Loucy (cell line): ENCODE measurements at regions not wholly inside any gene's neighbourhood (a gene's known extent, or its start where the extent isn't known, plus 50 kb on each side); places are given as distances from the start of the nearest gene placed in this dataset.

Experiments
- H2AFZ ChIP-seq: fragments of 200-600 bp; sonication (generic); 2 replicates; pipeline ENCODE4 v1.6.0; 2016; ENCODE audit warnings: antibody characterized with exemption, mild to moderate bottlenecking, low read length, moderate library complexity
- H3F3A ChIP-seq: fragments of 200-600 bp; 2 replicates; pipeline ENCODE4 v1.6.0; 2016; ENCODE audit warnings: antibody characterized with exemption, low read depth, mild to moderate bottlenecking
- H3K27me3 ChIP-seq: fragments of 200-600 bp; sonication (generic); 2 replicates; pipeline ENCODE4 v1.6.1; 2014; ENCODE audit warnings: low read length, mild to moderate bottlenecking; ENCODE audit not compliant: insufficient read depth, poor library complexity, severe bottlenecking
- H3K36me3 ChIP-seq: fragments of 200-600 bp; sonication (generic); 2 replicates; pipeline ENCODE4 v1.6.1; 2016; ENCODE audit warnings: low read length; ENCODE audit not compliant: insufficient read depth
- H3K4me1 ChIP-seq: fragments of 200-600 bp; sonication (generic); 2 replicates; pipeline ENCODE4 v1.5.1; 2014; ENCODE audit warnings: low read length, mild to moderate bottlenecking; ENCODE audit not compliant: insufficient read depth, poor library complexity, severe bottlenecking
- H3K4me2 ChIP-seq: fragments of 200-600 bp; sonication (generic); 2 replicates; pipeline ENCODE4 v1.6.0; 2014; ENCODE audit warnings: antibody characterized with exemption, low read length, low read depth, mild to moderate bottlenecking; ENCODE audit not compliant: poor library complexity, severe bottlenecking
- H3K4me3 ChIP-seq: fragments of 200-600 bp; sonication (generic); 2 replicates; pipeline ENCODE4 v1.5.1; 2014; ENCODE audit warnings: low read length, mild to moderate bottlenecking, mixed read lengths; ENCODE audit not compliant: poor library complexity, severe bottlenecking
- H3K79me2 ChIP-seq: fragments of 200-600 bp; sonication (generic); 2 replicates; pipeline ENCODE4 v1.6.1; 2014; ENCODE audit warnings: low read length; ENCODE audit not compliant: insufficient read depth
- H3K9ac ChIP-seq: fragments of 200-600 bp; sonication (generic); 2 replicates; pipeline ENCODE4 v1.6.0; 2014; ENCODE audit warnings: mild to moderate bottlenecking, low read depth, low read length, moderate library complexity; ENCODE audit not compliant: poor library complexity, severe bottlenecking
- H3K9me2 ChIP-seq: fragments of 200-600 bp; sonication (generic); replicated peaks from 2 replicates; pipeline ENCODE4 v1.6.1; 2016; ENCODE audit warnings: low read depth, low read length, mixed read lengths
- H3K9me3 ChIP-seq: fragments of 200-600 bp; sonication (generic); 2 replicates; pipeline ENCODE4 v1.6.1; 2014; ENCODE audit warnings: mild to moderate bottlenecking, antibody characterized with exemption, low read length, low read depth; ENCODE audit not compliant: insufficient read depth
- H4K20me1 ChIP-seq: fragments of 200-600 bp; sonication (generic); 2 replicates; pipeline ENCODE4 v1.6.0; 2014; ENCODE audit warnings: antibody characterized with exemption, low read length, mild to moderate bottlenecking; ENCODE audit not compliant: insufficient read depth, poor library complexity, severe bottlenecking
- EZH2phosphoT487 ChIP-seq: fragments of 200-600 bp; IDR thresholded peaks from 2 replicates; pipeline ENCODE4 v1.6.1; 2018; ENCODE audit warnings: antibody characterized with exemption, mild to moderate bottlenecking, moderate library complexity, borderline replicate concordance
- TF ChIP-seq, protein P1 (sequence below): fragments of 200-600 bp; sonication (generic); conservative IDR thresholded peaks from 2 replicates; pipeline ENCODE4 v1.5.1; 2014; ENCODE audit warnings: mild to moderate bottlenecking, antibody characterized with exemption, low read length

DNA sequence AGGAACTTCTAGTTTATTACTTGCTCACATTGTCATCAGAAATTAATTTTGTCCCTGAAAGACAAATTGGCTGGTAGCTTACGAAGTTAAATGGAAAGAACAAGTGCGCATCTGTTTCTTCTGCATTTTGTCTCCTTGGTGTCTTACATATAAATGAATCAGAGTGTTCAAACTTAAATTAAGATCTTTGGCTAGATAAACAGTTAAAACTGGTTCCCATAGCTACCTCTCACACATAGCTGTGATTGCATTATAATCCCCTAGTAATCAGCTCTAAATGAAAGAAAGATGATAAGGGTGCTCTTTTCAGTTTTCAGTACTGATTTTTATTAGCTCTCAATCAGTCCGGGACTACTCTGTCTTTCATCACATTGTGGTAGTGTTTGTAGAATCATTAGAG is 124.2 kb upstream of the LMO4 start:
- Histone ChIP-seq H2AFZ (no peak overlapping the region), H3K9ac (no peak overlapping the region), H3K9me2 (no peaks in the 10 kb centered on the region), H3F3A (no peaks in the 10 kb centered on the region), H3K4me3 (no peak overlapping the region), H3K27me3 (no peaks in the 10 kb centered on the region), H3K9me3 (no peaks in the 10 kb centered on the region), H3K79me2 (no peaks in the 10 kb centered on the region), H4K20me1 (no peaks in the 10 kb centered on the region), H3K36me3 (no peaks in the 10 kb centered on the region), H3K4me1 (no peaks in the 10 kb centered on the region), H3K4me2 (no peak overlapping the region)
- no peak for TF ChIP-seq EZH2phosphoT487
- TF ChIP-seq, protein P1, sequence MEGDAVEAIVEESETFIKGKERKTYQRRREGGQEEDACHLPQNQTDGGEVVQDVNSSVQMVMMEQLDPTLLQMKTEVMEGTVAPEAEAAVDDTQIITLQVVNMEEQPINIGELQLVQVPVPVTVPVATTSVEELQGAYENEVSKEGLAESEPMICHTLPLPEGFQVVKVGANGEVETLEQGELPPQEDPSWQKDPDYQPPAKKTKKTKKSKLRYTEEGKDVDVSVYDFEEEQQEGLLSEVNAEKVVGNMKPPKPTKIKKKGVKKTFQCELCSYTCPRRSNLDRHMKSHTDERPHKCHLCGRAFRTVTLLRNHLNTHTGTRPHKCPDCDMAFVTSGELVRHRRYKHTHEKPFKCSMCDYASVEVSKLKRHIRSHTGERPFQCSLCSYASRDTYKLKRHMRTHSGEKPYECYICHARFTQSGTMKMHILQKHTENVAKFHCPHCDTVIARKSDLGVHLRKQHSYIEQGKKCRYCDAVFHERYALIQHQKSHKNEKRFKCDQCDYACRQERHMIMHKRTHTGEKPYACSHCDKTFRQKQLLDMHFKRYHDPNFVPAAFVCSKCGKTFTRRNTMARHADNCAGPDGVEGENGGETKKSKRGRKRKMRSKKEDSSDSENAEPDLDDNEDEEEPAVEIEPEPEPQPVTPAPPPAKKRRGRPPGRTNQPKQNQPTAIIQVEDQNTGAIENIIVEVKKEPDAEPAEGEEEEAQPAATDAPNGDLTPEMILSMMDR, result no peak

DNA sequence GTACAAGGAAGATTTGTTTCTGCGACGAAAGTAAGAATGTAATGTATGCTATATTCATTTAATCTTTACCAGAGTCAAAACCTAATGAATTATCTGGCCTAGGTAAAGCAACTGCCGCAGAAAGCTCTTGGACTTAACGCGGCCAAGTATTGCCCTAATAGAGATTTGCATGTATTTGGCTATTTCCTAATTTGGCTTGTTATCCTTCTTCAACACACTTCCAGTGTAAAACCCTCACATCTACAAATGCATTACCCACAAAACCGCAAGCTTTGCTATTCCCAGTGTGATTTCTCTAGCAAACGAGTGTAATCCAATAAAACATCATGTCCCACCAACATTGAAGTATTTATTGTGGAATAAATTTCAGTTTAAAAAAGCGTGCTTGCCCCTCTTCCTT is 123.8 kb upstream of the LMO4 start:
- H3K9me3 ChIP-seq, result no peaks in the 10 kb centered on the region
- H3K4me2 ChIP-seq, result no peak overlapping the region
- H3K36me3 ChIP-seq, result no peaks in the 10 kb centered on the region
- no peak overlapping the region for H3K4me3 ChIP-seq
- H3K9ac ChIP-seq, result no peak overlapping the region
- TF ChIP-seq, protein P1, result no peak
- no peak for TF ChIP-seq EZH2phosphoT487
- H3F3A ChIP-seq, result no peaks in the 10 kb centered on the region
- H4K20me1 ChIP-seq, result no peaks in the 10 kb centered on the region
- H3K9me2 ChIP-seq, result no peaks in the 10 kb centered on the region
- H2AFZ ChIP-seq, result no peak overlapping the region
- H3K4me1 ChIP-seq, result no peaks in the 10 kb centered on the region
- no peaks in the 10 kb centered on the region for H3K27me3 ChIP-seq
- H3K79me2 ChIP-seq, result no peaks in the 10 kb centered on the region

DNA sequence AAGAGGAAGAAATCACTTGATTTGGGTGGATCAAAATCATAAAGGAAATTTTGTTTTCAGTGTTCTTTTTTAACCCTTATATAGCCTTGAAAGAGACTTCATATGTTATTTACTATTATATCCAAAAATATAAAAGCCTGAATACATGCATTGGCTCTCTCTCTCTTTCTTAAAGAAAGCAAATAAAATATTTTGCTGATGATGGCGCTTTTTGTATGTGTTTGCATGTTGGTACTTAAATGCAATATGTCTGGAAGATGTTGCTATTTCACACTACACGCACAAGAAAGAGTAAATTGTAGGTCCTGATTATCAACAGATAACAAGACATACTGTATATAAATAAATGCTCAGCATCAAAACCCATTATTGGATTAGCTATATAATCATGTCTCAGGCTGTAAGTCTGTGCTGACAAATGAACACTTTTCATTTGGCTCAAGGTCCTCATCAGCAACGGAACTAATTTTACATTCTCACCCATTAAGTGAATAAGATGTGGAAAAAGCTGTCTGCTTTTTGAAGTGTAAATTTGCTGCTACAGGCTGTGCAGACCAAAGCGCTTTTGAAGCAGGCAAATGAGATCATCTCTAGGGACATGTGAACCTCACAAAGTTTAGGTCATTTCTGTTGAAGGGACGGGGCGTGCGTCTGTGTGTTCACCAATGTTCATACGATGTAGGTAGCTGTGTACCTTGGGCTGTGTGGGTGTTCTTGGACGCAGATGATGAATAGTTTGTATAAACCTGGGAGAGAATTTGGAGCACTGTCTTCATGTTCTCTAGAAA is 122.4 kb upstream of the LMO4 start:
- Histone ChIP-seq H3F3A (no peaks in the 10 kb centered on the region), H3K4me1 (no peaks in the 10 kb centered on the region), H4K20me1 (no peaks in the 10 kb centered on the region), H3K4me3 (no peak overlapping the region), H3K79me2 (no peaks in the 10 kb centered on the region), H3K9me3 (no peaks in the 10 kb centered on the region), H3K4me2 (no peak overlapping the region), H3K9ac (no peak overlapping the region), H3K36me3 (no peaks in the 10 kb centered on the region), H3K9me2 (no peaks in the 10 kb centered on the region), H2AFZ (no peak overlapping the region), H3K27me3 (no peaks in the 10 kb centered on the region)
- no peak for TF ChIP-seq EZH2phosphoT487
- TF ChIP-seq, protein P1, result no peak
